Vagina (tissue), 2 donors: ENCODE measurements at regions not wholly inside any gene's neighbourhood (a gene's known extent, or its start where the extent isn't known, plus 50 kb on each side); places are given as distances from the start of the nearest gene placed in this dataset.

Experiments used
- POLR2AphosphoS5 ChIP-seq, 2 donors: sonication (generic); formaldehyde crosslinking; IDR thresholded peaks; one replicate each; pipeline ENCODE4 v1.9.0; 2017; ENCODE audit warnings: antibody characterized with exemption in 2 of 2, mild to moderate bottlenecking in 2 of 2, low read depth in 1 of 2; ENCODE audit not compliant: insufficient read depth in 1 of 2
- TF ChIP-seq, protein P1 (sequence below), 3 experiments: fragments of 450-650 bp in 2 of 3; fragments of 200-600 bp in 1 of 3; sonication (generic) in 1 of 3; IDR thresholded peaks; one replicate each; pipeline ENCODE4 v1.5.1; 2017 to 2019; ENCODE audit warnings: antibody characterized with exemption in 3 of 3, mild to moderate bottlenecking in 2 of 3, moderate library complexity in 2 of 3

DNA sequence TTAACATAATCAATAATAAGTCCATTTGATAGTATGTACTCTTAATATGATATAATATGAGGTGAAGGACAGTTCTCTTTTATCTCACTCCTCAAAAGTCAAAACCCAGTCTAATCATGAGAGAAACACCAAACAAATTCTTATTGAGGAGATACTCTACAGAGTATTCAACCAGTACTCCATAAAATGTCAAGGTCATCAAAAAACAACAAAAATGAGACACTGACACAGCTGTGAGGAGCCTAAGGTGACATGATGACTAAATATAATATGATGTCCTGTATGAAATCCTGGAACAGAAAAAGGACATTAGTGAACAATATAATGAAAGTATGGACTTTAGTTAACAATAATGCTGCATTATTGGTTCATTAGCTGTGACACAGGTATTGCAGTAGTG, 675.1 kb downstream of the HTR1B start:
- TF ChIP-seq, protein P1, sequence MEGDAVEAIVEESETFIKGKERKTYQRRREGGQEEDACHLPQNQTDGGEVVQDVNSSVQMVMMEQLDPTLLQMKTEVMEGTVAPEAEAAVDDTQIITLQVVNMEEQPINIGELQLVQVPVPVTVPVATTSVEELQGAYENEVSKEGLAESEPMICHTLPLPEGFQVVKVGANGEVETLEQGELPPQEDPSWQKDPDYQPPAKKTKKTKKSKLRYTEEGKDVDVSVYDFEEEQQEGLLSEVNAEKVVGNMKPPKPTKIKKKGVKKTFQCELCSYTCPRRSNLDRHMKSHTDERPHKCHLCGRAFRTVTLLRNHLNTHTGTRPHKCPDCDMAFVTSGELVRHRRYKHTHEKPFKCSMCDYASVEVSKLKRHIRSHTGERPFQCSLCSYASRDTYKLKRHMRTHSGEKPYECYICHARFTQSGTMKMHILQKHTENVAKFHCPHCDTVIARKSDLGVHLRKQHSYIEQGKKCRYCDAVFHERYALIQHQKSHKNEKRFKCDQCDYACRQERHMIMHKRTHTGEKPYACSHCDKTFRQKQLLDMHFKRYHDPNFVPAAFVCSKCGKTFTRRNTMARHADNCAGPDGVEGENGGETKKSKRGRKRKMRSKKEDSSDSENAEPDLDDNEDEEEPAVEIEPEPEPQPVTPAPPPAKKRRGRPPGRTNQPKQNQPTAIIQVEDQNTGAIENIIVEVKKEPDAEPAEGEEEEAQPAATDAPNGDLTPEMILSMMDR (IDR thresholded peaks at IDR 0.05), result no peak
- no peak for TF ChIP-seq POLR2AphosphoS5 (IDR thresholded peaks at IDR 0.05; ENCODE audit: insufficient read depth in 1 of 2, low read depth in 1 of 2)
